ENCODE measurements at regions not wholly inside any gene's neighbourhood (a gene's known extent, or its start where the extent isn't known, plus 50 kb on each side); places are given as distances from the start of the nearest gene placed in this dataset.

- Histone ChIP-seq H2BK120ac (ENCODE audit: low read depth, low read length, poor library complexity, severe bottlenecking) (no peak overlapping the region), H3K27ac (ENCODE audit: insufficient read length, low read depth, low read length) (no peak overlapping the region), H3K9me3 (ENCODE audit: control insufficient read depth, low read depth, low read length) (no peaks in the 10 kb centered on the region), H3K14ac (ENCODE audit: insufficient read depth, low read length) (no peak overlapping the region), H4K5ac (ENCODE audit: insufficient read length, low read depth, low read length) (no peak overlapping the region), H4K91ac (ENCODE audit: insufficient read length, low read depth, low read length) (no peak overlapping the region), H3K4ac (ENCODE audit: low read depth, low read length) (no peak overlapping the region), H3K79me1 (ENCODE audit: insufficient read depth, low read depth, low read length, poor library complexity, severe bottlenecking) (no peaks in the 10 kb centered on the region), H4K20me1 (ENCODE audit: control insufficient read depth, insufficient read depth, insufficient read length) (no peaks in the 10 kb centered on the region), H4K8ac (replicated peaks; ENCODE audit: insufficient read length, low read depth, low read length) (no peak overlapping the region), H3T11ph (ENCODE audit: low read length) (no peak overlapping the region), H3K9ac (ENCODE audit: extremely low read depth, insufficient read length, low read length) (no peak overlapping the region), H3K56ac (ENCODE audit: insufficient read length, low read depth, low read length) (no peak overlapping the region), H3K4me2 (ENCODE audit: insufficient read depth, insufficient read length, low read length) (no peak overlapping the region), H3K79me2 (ENCODE audit: insufficient read depth, low read length) (no peaks in the 10 kb centered on the region), H2BK15ac (ENCODE audit: low read depth, low read length) (no peak overlapping the region), H3K4me1 (ENCODE audit: insufficient read depth, low read length) (no peaks in the 10 kb centered on the region), H2AK5ac (ENCODE audit: insufficient read length, low read length) (no peak overlapping the region), H3K23ac (ENCODE audit: insufficient read length, low read depth, low read length) (no peak overlapping the region), H2AFZ (ENCODE audit: low read length) (no peak overlapping the region), H3K18ac (ENCODE audit: insufficient read length, low read depth, low read length) (no peak overlapping the region), H3K23me2 (ENCODE audit: insufficient read length, low read depth, low read length, poor library complexity, severe bottlenecking) (no peaks in the 10 kb centered on the region), H2BK12ac (ENCODE audit: insufficient read length, low read depth, low read length) (no peak overlapping the region), H3K27me3 (ENCODE audit: insufficient read depth, low read length) (no peaks in the 10 kb centered on the region; the same call in 1 of the 2 replicates), H2BK5ac (ENCODE audit: insufficient read length, low read length) (no peak overlapping the region), H2BK20ac (ENCODE audit: low read depth, low read length, poor library complexity, severe bottlenecking) (no peak overlapping the region)
- DNase-seq = no peak
- Mint-ChIP-seq H3K36me3 (ENCODE audit: insufficient read depth in 1 of 3, low read depth in 3 of 3) (peaks cover under 1 to 3% (median 1%) of the 10 kb centered on the region in 3 experiments; a peak in 3 of 7 replicates), H3K27me3 (ENCODE audit: low read depth) (peaks cover 91% of the 10 kb centered on the region), H3K4me3 (no peak overlapping the region), H3K4me1 (peaks cover 10 to 16% of the 10 kb centered on the region in 2 experiments), H3K27ac (no peak overlapping the region), H3K9me3 (peaks cover 3% of the 10 kb centered on the region in 2 experiments)
- WGBS (ENCODE audit: extremely low coverage, insufficient read length, low lambda C conversion rate) = no CpG with 5 or more reads among the region's 10 CpGs
- no peak for TF ChIP-seq CTCF (conservative IDR thresholded peaks at IDR 0.05)
These were observed 76.2 kb upstream of the GLI2 start for GRCh38 chr2:120659275-120659977.

Data from H9 (cell line).